AG09319 (cell line): ENCODE measurements at regions not wholly inside any gene's neighbourhood (a gene's known extent, or its start where the extent isn't known, plus 50 kb on each side); places are given as distances from the start of the nearest gene placed in this dataset.

ENCODE experiments used
- DNase-seq: peaks from one replicate; pipeline ENCODE4 v3.0.0-alpha.2; 2010; ENCODE audit warnings: low read depth; ENCODE audit errors: extremely low read depth
- CTCF ChIP-seq: IDR thresholded peaks from 2 replicates; pipeline ENCODE4 v1.5.1; 2011; ENCODE audit warnings: low read depth, mild to moderate bottlenecking, inconsistent platforms, low read length, moderate library complexity

GRCh38 chr5:4078544-4078943 is 482.9 kb downstream of the IRX1 start:
- DNase-seq, result no peak

GRCh38 chr5:4079831-4080230 is 484.2 kb downstream of the IRX1 start:
- no peak for DNase-seq
- TF ChIP-seq CTCF, result no peak

More at GRCh38 chr5:4078544-4078943, 482.9 kb downstream of the IRX1 start:
- TF ChIP-seq CTCF, result no peak

GRCh38 chr5:4080370-4080769 is 484.7 kb downstream of the IRX1 start:
- no peak for TF ChIP-seq CTCF
- no peak for DNase-seq

- TF ChIP-seq CTCF, result no peak
Measured at GRCh38 chr5:4081059-4081458, 485.4 kb downstream of the IRX1 start.

GRCh38 chr5:4081466-4081865 is 485.8 kb downstream of the IRX1 start:
- DNase-seq, result no peak
- no peak for TF ChIP-seq CTCF

More at GRCh38 chr5:4081059-4081458, 485.4 kb downstream of the IRX1 start:
- no peak for DNase-seq

- DNase-seq, result no peak
- no peak for TF ChIP-seq CTCF
Measured at GRCh38 chr5:4082966-4083564, 487.4 kb downstream of the IRX1 start.

- no peak for DNase-seq
- no peak for TF ChIP-seq CTCF
Measured at GRCh38 chr5:4083591-4084337, 488.1 kb downstream of the IRX1 start.
